NCI-H2227 (cell line): ENCODE measurements at regions not wholly inside any gene's neighbourhood (a gene's known extent, or its start where the extent isn't known, plus 50 kb on each side); places are given as distances from the start of the nearest gene placed in this dataset.

Source experiments
- DNase-seq: peaks from one replicate; lab custom pipeline; 2025; ENCODE audit not compliant: unreplicated experiment; lab: John Stamatoyannopoulos, UW

DNA sequence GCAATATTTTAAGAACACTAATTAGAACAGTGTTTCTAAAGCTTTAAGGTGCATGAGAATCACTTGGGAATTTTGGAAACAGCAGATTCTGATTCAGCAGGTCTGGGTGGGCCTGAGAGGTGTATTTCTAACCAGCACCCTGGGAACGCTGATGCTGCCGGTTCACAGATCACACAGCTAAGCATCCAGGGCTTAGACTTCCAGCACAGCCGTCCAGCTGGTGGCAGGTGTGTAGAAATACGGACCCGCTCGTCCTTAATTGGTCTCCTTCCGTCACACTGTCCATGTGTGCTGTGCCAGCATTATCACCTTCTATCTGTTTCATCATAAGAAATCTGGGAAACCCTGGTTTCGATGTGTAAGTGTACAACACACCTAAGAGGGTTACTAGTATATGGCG is 1029.0 kb downstream of the EFNB2 start:
- DNase-seq, result no peak

- no peak for DNase-seq
Measured at GRCh38 chr13:105502193-105502592, 1033.3 kb downstream of the EFNB2 start.

DNA sequence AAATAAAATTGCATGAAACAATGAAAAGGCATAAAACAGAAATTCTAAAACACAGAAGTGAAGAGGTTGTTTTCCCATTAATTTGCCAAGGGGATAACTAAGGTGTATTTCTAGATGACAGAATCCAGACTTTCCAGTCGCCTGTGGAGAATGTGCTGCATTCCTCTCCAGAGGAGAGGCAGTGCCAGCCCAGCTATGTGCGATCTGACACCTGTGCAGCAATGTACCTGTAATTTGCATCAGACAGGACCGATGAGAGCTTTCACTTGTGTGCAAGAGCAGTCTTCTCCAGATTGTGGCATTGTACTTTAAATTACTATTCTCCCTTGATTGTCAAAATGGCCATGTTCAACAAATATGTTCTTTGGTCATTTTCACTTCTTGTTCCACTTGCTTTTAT is 1037.9 kb downstream of the EFNB2 start:
- no peak for DNase-seq

- no peak for DNase-seq
Measured at GRCh38 chr13:105492216-105492615, 1043.2 kb downstream of the EFNB2 start.

GRCh38 chr13:105491345-105491744 is 1044.1 kb downstream of the EFNB2 start:
- no peak for DNase-seq

- no peak for DNase-seq
Measured at GRCh38 chr13:105485081-105485480, 1050.4 kb downstream of the EFNB2 start.

DNA sequence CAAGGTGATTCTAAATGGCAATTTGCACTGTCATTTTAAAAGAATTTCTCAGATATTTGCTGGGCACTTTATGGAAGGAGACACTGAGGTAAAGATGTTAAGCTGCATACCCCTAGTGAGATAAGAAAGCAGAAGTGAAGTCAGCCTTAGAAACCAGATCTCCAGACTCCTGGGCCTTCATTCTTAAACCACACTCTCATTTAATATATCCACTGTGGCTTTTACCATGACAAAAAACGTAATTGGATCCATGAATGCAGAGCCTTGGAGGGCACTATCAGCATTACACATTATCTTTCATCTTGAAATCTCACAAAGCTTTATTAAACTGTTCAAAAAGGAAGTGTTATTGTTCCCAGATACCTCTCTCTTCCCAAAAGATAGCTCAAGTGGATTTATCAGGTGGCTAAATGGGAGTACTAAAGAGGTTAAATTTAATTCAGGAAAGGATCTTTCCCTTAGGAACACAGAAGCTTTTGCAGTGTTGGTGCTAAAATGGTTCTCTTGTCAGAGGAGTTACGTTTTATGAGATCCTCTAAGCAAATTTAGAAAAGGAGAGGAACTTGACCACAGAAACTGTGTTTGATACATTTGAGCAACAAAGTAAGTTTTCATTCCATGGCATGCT is 1060.4 kb downstream of the EFNB2 start:
- no peak for DNase-seq

DNA sequence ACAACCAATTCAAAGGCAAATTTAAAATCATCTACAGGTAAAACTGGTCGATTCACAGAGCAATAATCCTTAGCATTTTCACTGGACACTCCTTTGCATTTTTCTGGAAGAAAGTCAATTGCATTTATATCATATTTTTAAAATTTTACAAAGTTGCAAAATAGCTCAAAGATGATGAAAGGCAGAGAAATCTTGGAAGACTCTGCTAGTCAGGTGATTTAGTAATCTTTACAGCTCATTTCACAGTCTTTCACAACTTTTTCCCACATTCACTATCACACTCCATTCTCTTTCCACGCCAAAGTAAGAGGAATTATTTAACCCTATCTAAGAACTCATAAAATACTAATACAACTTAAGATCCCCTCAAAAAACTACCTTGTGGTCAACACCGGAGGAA is 1063.8 kb downstream of the EFNB2 start:
- DNase-seq, result no peak

- DNase-seq, result no peak
Measured at GRCh38 chr13:105466376-105466775, 1069.1 kb downstream of the EFNB2 start.

DNA sequence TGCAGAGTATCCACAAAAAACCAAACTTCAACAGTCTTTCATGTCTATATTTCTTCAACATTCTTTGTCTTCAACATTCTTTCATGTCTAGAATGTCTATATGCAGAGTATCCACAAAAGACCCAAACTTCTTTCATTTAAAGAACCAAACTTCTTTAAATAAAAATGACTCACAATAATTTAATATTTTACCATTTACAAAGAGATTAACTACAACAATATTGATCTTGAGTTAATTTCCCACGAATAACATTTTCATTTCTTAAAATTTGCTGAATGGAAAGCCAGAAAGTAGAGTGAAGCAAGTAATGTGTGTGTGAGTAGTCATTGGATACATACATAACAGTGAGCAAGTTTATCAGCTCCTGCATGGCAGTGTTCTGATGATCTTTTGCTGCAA is 1069.7 kb downstream of the EFNB2 start, which contains the start of gene DAOA:
Gene DAOA, plus strand, starts transcription at position 301 of the 400 bp plus-strand sequence.
- DNase-seq, result no peak

- no peak for DNase-seq
Measured at GRCh38 chr13:105465251-105465650, 1070.2 kb downstream of the EFNB2 start.

DNA sequence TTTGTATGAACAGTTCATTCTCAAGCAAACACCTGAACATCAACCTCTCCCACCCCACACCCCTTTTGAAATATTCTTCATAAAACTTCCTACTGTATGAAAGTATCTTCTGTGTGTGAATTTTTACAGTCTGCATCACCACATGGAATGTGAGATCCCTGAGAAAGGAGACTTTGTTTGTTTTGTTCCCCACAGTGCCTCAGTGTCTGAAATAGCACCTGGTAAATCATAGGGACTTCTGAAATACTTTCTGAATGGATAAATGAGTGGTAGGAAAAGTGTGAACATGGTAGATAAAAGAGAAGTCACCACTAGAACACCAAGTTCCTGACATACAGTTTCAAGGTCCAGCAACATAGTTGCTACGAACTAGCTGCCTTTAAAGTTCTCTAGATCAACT is 1071.2 kb downstream of the EFNB2 start:
- DNase-seq, result no peak

DNA sequence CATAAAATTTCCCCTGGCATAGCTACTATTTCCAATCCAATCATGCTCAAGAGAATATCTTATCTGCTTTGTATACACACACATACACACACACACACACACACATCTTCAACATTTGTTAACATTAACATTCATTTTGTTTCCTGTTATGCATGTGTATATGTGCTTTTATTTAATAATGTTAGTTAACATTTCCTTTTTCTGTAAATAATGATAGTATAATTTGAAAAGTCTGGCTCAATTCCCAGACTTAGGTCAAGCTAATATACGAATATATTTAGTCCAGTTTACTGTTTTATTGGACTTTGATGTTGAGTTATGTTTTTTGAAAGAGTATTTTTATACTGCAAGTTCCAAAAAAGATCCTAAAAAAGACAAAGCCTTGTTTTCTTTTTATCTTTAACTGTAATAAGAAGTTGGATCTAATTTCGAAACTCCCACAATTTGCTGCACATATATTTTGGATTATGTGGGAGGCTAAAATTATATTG is 1072.4 kb downstream of the EFNB2 start:
- DNase-seq, result no peak

DNA sequence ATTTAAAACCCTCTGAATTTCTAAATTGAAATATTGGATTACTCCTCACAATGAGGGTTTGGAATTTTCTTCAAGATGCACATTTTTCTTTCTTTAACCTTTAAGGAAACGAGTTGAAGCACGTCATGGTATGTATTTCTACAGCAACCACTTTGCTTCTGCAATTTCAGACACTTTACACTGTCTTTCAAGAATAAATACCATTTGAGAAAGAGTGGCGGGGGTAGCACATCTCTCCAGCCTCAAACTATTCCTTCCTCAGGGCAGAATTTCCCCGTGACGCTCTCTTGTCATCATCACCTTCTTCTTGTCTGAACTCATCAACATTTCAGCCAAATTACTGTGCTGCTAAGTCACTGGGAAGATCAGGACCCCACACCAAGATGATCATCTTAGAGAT is 1073.4 kb downstream of the EFNB2 start:
- no peak for DNase-seq

DNA sequence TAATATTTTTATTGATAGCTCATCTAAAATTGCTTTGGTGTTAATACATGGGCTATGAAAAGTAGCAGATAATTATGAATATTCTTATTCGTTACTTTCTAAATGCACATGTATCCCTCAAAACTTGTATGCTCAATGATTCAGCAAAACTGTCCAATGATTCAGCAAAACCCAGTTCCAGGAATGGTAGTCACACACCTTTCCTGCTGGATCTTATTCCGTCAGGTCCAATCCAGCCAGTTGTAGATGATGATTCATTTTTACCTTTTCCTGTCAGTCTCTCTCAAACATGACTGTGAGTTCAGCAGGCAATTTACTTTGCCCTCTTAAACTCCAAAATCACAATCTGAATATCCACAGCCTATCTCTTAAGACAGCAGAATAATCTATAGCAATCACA is 1082.6 kb downstream of the EFNB2 start:
- no peak for DNase-seq

DNA sequence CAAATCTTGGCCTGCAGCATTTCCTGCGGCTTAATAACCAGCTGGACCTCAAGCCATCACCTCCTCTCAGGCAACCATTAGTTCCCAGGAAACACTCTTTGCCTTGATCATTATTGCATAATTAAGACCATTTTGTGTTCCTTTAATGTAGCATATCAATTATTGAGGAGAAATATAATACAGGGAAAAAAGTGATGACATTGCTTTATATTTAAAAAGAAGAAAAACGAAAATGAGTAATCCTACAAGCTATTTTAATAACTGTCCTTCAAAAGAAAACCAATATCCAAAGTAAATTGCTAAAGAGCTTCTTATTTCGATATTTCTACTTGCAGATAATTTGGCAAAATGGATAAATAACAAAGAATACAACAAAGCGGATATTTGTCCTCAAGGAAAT is 1084.7 kb downstream of the EFNB2 start:
- no peak for DNase-seq

DNA sequence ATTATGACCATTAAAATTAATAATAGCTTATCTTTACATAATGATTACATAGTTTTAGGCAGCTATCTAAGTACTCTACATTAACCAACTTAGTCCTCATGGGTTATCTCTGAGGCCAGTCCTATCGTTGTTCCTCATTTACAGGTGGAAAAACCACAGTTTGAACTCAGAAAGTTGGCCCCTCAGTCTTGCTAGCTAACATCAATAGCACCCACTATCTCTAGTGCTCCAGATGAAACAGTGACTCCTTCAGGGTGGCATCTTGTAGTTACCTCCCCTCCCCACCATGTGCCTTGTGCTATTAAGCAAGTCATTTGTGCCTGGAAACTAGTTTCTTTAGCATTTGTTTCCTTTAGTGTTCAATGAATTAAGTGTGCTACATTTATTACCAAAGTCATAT is 1086.7 kb downstream of the EFNB2 start:
- DNase-seq, result no peak

GRCh38 chr13:105446197-105446596 is 1089.3 kb downstream of the EFNB2 start:
- DNase-seq, result no peak

DNA sequence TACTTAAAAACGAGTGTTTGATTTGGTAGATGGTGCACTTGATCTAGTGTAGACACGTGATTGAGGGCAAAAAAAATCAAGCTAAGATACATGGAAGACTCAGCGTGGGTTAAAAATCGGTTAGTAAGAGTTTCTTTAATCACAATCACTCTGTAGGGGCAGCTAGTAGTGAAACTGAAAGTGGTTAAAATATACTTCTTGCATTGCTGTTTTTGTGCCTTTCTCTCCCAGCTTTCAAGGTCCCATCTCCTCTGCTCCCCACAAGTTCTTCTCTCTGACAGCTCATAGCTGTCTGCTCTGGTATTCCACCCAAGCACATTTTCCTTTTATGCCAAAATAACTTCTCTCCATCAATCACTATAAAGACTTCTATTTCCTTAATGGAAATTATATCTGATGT is 1089.7 kb downstream of the EFNB2 start:
- no peak for DNase-seq

- no peak for DNase-seq
Measured at GRCh38 chr13:105442949-105443699, 1092.3 kb downstream of the EFNB2 start.

GRCh38 chr13:105442040-105442439 is 1093.4 kb downstream of the EFNB2 start:
- no peak for DNase-seq

- DNase-seq, result no peak
Measured at GRCh38 chr13:105441051-105441750, 1094.3 kb downstream of the EFNB2 start.
